CD14-positive monocyte (primary cell): ENCODE measurements at regions not wholly inside any gene's neighbourhood (a gene's known extent, or its start where the extent isn't known, plus 50 kb on each side); places are given as distances from the start of the nearest gene placed in this dataset.
"Not testable (repeated sequence)": the region's sequence is repeated elsewhere in the genome, so short reads cannot be mapped to it uniquely, and the experiment has no call there.

Experiments used
- DNase-seq, 3 donors: peaks; one replicate each; pipeline ENCODE4 v3.0.0-alpha.2; 2011 to 2022
- H2AFZ ChIP-seq: 2 replicates; pipeline ENCODE4 v1.6.0; 2012; ENCODE audit warnings: mild to moderate bottlenecking, low read depth, low read length, inconsistent platforms; ENCODE audit not compliant: insufficient read depth, poor library complexity, severe bottlenecking
- H3K27ac ChIP-seq, 2 donors: 1 replicate in 1 of 2; 2 replicates in 1 of 2; pipeline ENCODE4 v1.5.1; 2012 to 2013; ENCODE audit warnings: low read length in 2 of 2, control low read depth in 1 of 2, inconsistent platforms in 1 of 2, low read depth in 1 of 2, mild to moderate bottlenecking in 1 of 2
- H3K27me3 ChIP-seq, 2 donors: one replicate each; pipeline versions ENCODE4 v1.6.0 to v1.6.1; 2011 to 2013; ENCODE audit warnings: low read length in 2 of 2; ENCODE audit not compliant: control insufficient read depth in 2 of 2, insufficient read depth in 2 of 2
- H3K36me3 ChIP-seq, 2 donors: replicated peaks in 1 of 2; 1 replicate in 1 of 2; 2 replicates in 1 of 2; pipeline versions ENCODE4 v1.5.1 to v1.6.1; 2012 to 2013; ENCODE audit warnings: low read length in 2 of 2, control low read depth in 1 of 2, inconsistent platforms in 1 of 2, mild to moderate bottlenecking in 1 of 2; ENCODE audit not compliant: insufficient read depth in 2 of 2, control insufficient read depth in 1 of 2
- H3K4me1 ChIP-seq, 2 donors: 1 replicate in 1 of 2; 2 replicates in 1 of 2; pipeline versions ENCODE4 v1.5.1 to v1.6.1; 2012 to 2013; ENCODE audit warnings: low read length in 2 of 2, control low read depth in 1 of 2, inconsistent platforms in 1 of 2, mild to moderate bottlenecking in 1 of 2, moderate library complexity in 1 of 2; ENCODE audit not compliant: insufficient read depth in 2 of 2, control insufficient read depth in 1 of 2
- H3K4me2 ChIP-seq: replicated peaks from 2 replicates; pipeline ENCODE3; 2012; ENCODE audit warnings: low read length, moderate library complexity, mild to moderate bottlenecking; ENCODE audit not compliant: poor library complexity, severe bottlenecking; ENCODE audit errors: extremely low read depth
- H3K4me3 ChIP-seq, 3 experiments: fragments of 200-600 bp in 1 of 3; sonication (generic) in 1 of 3; replicated peaks in 1 of 3; 1 replicate in 2 of 3; 2 replicates in 1 of 3; pipeline ENCODE4 v1.5.1; 2011 to 2013; ENCODE audit warnings: low read length in 3 of 3, mild to moderate bottlenecking in 3 of 3, control low read depth in 2 of 3, low read depth in 2 of 3, inconsistent platforms in 1 of 3, moderate library complexity in 1 of 3
- H3K79me2 ChIP-seq: 2 replicates; pipeline ENCODE4 v1.6.0; 2012; ENCODE audit warnings: mild to moderate bottlenecking, control low read depth, inconsistent platforms, low read length, moderate library complexity; ENCODE audit not compliant: insufficient read depth
- H3K9ac ChIP-seq: 2 replicates; pipeline ENCODE4 v1.6.0; 2017; ENCODE audit warnings: low read length, mild to moderate bottlenecking; ENCODE audit not compliant: insufficient read depth, poor library complexity, severe bottlenecking
- H3K9me3 ChIP-seq, 2 donors: replicated peaks in 1 of 2; 1 replicate in 1 of 2; 2 replicates in 1 of 2; pipeline versions ENCODE4 v1.5.1 to v1.6.1; 2012 to 2013; ENCODE audit warnings: low read length in 2 of 2, control low read depth in 1 of 2; ENCODE audit not compliant: control insufficient read depth in 1 of 2, insufficient read depth in 1 of 2
- H4K20me1 ChIP-seq: 2 replicates; pipeline ENCODE4 v1.6.0; 2012; ENCODE audit warnings: mild to moderate bottlenecking, low read length, control low read depth, moderate library complexity; ENCODE audit not compliant: insufficient read depth
- H3K27ac Mint-ChIP-seq, 7 donors: one replicate each; pipeline ENCODE4 v1.8.0; 2020; ENCODE audit warnings: mild to moderate bottlenecking in 7 of 7, mixed read lengths in 7 of 7, moderate library complexity in 6 of 7, inconsistent platforms in 2 of 7
- H3K27me3 Mint-ChIP-seq, 3 donors: one replicate each; pipeline ENCODE4 v1.8.0; 2021 to 2022; ENCODE audit warnings: low read depth in 3 of 3, mild to moderate bottlenecking in 3 of 3, mixed read lengths in 3 of 3, moderate library complexity in 3 of 3, inconsistent platforms in 1 of 3
- H3K36me3 Mint-ChIP-seq, 2 donors: one replicate each; pipeline ENCODE4 v1.8.0; 2020; ENCODE audit warnings: mixed read lengths in 2 of 2, inconsistent platforms in 1 of 2, mild to moderate bottlenecking in 1 of 2
- H3K4me1 Mint-ChIP-seq: one replicate; pipeline ENCODE4 v1.8.0; 2020; ENCODE audit warnings: mild to moderate bottlenecking, mixed read lengths
- H3K4me3 Mint-ChIP-seq, 2 donors: one replicate each; pipeline ENCODE4 v1.8.0; 2020; ENCODE audit warnings: mild to moderate bottlenecking in 2 of 2, mixed read lengths in 2 of 2, moderate library complexity in 1 of 2
- H3K9me3 Mint-ChIP-seq, 7 donors: one replicate each; pipeline ENCODE4 v1.8.0; 2020 to 2022; ENCODE audit warnings: mixed read lengths in 7 of 7, mild to moderate bottlenecking in 6 of 7, moderate library complexity in 6 of 7, inconsistent platforms in 2 of 7
- CTCF ChIP-seq: fragments of 200-600 bp; IDR thresholded peaks from one replicate; pipeline ENCODE4 v1.8.0; 2022; ENCODE audit warnings: antibody characterized with exemption, mild to moderate bottlenecking
- WGBS: methylation state at CpG from one replicate; pipeline ENCODE4 v1.1.5; 2013; ENCODE audit warnings: missing lambda C conversion rate; ENCODE audit not compliant: insufficient coverage; 5-methylcytosine and 5-hydroxymethylcytosine counted together
- intact Hi-C, 2 donors: fragments of 100-400 bp; cut with micrococcal nuclease; formaldehyde crosslinking; loops; one replicate each; pipeline versions ENCODE4 v1.15.0 to v1.15.1; 2023

- WGBS = no CpG with 5 or more reads among the region's 11 CpGs
- H4K20me1 ChIP-seq, H3K4me1 Mint-ChIP-seq, H3K4me2 ChIP-seq, H3K9ac ChIP-seq, DNase-seq, H3K27ac ChIP-seq, H3K27ac Mint-ChIP-seq, H3K36me3 ChIP-seq, H3K4me3 Mint-ChIP-seq, H3K4me1 ChIP-seq, H3K27me3 ChIP-seq, H3K4me3 ChIP-seq, intact Hi-C loops, H3K9me3 ChIP-seq, H3K27me3 Mint-ChIP-seq, H3K9me3 Mint-ChIP-seq, H2AFZ ChIP-seq, H3K36me3 Mint-ChIP-seq, H3K79me2 ChIP-seq: not testable (repeated sequence)
Observed at GRCh38 chr15:84360902-84361301, 125.3 kb downstream of the GOLGA6L4 start.

GRCh38 chr15:84384421-84384820, 148.8 kb downstream of the GOLGA6L4 start:
- H3K4me3 ChIP-seq, H3K4me3 Mint-ChIP-seq, H3K9ac ChIP-seq, H2AFZ ChIP-seq, H3K27ac Mint-ChIP-seq, DNase-seq, H3K27ac ChIP-seq, H3K36me3 ChIP-seq, H4K20me1 ChIP-seq, H3K9me3 ChIP-seq, H3K4me2 ChIP-seq, H3K27me3 ChIP-seq, H3K9me3 Mint-ChIP-seq, H3K79me2 ChIP-seq, H3K4me1 Mint-ChIP-seq, H3K36me3 Mint-ChIP-seq, H3K4me1 ChIP-seq, H3K27me3 Mint-ChIP-seq, intact Hi-C loops: not testable (repeated sequence)

GRCh38 chr15:84387086-84387485, 151.5 kb downstream of the GOLGA6L4 start:
- no peaks in the 10 kb centered on the region for H4K20me1 ChIP-seq
- intact Hi-C loops = no loop called here
- no peaks in the 10 kb centered on the region for H3K9me3 ChIP-seq
- 66% methylated on average over 4 of the region's 8 CpGs for WGBS
- H3K4me3 ChIP-seq = no peak overlapping the region
- no peaks in the 10 kb centered on the region for H3K4me1 ChIP-seq
- H3K27ac ChIP-seq = no peak overlapping the region
- no peak overlapping the region for H3K4me2 ChIP-seq
- no peaks in the 10 kb centered on the region for H3K36me3 ChIP-seq
- H3K4me1 Mint-ChIP-seq = no peaks in the 10 kb centered on the region
- H3K27me3 ChIP-seq = no peaks in the 10 kb centered on the region
- H3K9ac ChIP-seq = no peak overlapping the region
- H3K9me3 Mint-ChIP-seq = peaks cover 0 to 3% (median 2%) of the 10 kb centered on the region in 7 donors
- no peak for DNase-seq
- no peak overlapping the region for H2AFZ ChIP-seq
- H3K27me3 Mint-ChIP-seq = peaks cover 9 to 17% (median 11%) of the 10 kb centered on the region in 3 donors
- peak overlapping the region in 1 of 7 donors; percentile 69 for H3K27ac Mint-ChIP-seq
- H3K79me2 ChIP-seq = no peaks in the 10 kb centered on the region
- H3K4me3 Mint-ChIP-seq = no peak overlapping the region
- no peaks in the 10 kb centered on the region for H3K36me3 Mint-ChIP-seq
- TF ChIP-seq CTCF = no peak

GRCh38 chr15:84388201-84388600, 152.6 kb downstream of the GOLGA6L4 start:
- H3K4me2 ChIP-seq, H3K4me1 Mint-ChIP-seq, intact Hi-C loops, H3K27ac Mint-ChIP-seq, H3K27ac ChIP-seq, H3K9me3 Mint-ChIP-seq, H2AFZ ChIP-seq, H3K9ac ChIP-seq, DNase-seq, H3K36me3 ChIP-seq, H3K27me3 ChIP-seq, H3K4me3 ChIP-seq, H3K4me3 Mint-ChIP-seq, H3K9me3 ChIP-seq, H3K36me3 Mint-ChIP-seq, H4K20me1 ChIP-seq, H3K79me2 ChIP-seq, H3K4me1 ChIP-seq: not testable (repeated sequence)
- WGBS = no CpG with 5 or more reads among the region's 1 CpG
- peaks cover 9 to 17% (median 11%) of the 10 kb centered on the region in 3 donors for H3K27me3 Mint-ChIP-seq
